HG02970 (cell line): ENCODE measurements at regions not wholly inside any gene's neighbourhood (a gene's known extent, or its start where the extent isn't known, plus 50 kb on each side); places are given as distances from the start of the nearest gene placed in this dataset.
"Not testable (repeated sequence)": the region's sequence is repeated elsewhere in the genome, so short reads cannot be mapped to it uniquely, and the experiment has no call there.

Experiments used
- ATAC-seq: cut with Tn5 transposase; IDR thresholded peaks from one replicate; pipeline ENCODE4 v1.9.1; 2021; ENCODE audit warnings: mild to moderate bottlenecking, moderate library complexity, moderate number of reproducible peaks; ENCODE audit not compliant: unreplicated experiment, low FRiP score

DNA sequence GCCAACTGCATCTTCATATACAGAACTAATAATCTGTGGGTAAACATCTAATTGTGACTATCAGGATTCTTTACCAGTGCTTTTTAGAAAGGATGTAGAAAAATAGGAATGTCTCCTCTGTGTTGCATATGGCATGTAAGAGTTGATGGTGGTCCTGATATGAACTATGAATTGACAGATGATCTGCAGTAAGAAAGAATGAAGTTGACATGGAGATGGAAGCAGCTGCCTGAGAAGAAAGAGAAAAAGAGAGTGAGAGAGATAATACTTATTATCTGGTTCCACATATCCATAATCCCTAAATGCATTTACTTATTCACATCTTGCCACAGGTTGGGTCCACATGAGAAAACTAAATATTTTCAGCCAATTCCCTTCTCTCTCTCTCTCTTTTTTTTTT, 1022.9 kb downstream of the SLC6A15 start:
- ATAC-seq, result no peak

DNA sequence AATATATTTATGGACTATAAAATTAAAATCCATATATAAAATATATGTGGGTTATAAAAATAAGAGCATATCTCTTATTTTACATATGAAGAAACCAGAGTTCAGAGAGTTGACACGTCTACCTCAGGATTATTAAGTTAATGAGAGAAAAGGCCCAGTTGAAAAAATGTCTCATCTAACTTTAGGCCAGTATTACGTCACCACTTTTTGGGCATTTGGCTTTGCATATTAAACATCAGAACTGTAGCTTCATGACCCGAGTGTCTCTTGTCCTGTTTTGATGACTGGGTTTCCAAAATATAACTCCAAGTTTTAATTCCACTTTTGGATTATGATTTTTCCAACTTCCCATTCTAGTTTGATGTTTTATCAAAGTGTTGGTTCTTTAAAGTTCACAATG, 1026.1 kb downstream of the SLC6A15 start:
- ATAC-seq, result no peak

GRCh38 chr12:83870921-83871599, 1041.5 kb downstream of the SLC6A15 start:
- not testable (repeated sequence) for ATAC-seq

DNA sequence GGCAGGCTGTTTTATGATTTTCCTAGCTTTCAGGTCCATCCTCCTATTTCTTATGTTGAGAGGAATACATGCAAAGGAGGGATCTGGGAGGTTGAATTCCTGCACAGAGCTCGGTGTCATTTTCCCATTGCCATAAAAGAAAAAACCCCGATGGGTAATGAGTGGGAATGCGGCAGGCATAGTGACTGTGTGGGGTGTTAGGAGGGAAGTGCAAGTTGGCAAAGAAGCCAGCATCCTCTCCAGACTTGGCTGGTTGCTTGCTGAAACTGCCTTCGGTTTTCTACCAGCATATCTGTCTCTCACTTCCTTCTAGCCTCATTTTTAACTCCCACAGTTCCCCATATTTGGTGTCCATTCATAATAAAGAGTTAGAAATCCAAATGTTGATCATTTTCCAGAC, 1046.1 kb downstream of the SLC6A15 start:
- no peak for ATAC-seq

DNA sequence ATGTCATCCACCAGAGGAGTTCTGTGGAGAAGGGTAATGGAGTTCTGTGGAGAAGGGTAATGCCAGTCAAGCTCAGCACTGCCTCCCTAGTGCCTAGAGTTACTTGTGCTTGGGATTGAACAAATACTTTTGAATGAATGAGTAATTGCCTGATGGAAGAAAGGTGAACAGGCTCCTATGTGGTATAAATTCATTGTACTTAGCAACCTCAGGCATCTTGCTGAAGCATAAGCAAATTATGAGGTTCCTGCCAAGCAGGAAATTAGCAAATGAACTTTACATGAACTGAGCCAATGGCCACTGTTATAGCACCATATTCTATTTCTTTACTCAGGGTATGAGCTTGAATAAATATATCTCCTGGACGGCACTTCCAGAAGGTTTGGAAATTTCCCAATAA, 1047.2 kb downstream of the SLC6A15 start:
- ATAC-seq, result no peak

DNA sequence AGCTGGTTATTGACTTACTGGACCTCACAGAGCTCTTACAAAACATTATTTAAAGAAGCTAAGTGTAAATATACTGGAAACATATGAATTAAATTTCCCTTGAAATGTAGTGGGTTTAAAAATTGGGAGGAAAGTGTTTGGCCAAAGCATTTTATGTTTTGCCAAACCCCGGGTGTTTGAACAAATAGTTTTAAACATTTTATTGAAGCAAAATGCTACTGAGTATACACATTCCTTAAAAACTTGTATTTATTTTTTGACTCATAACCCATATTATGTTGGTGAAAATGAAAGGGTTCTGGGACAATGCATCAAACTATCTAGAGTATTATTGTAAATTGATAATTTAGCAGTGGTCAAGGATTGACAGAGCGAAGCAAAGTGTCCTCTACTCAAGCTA, 1048.5 kb downstream of the SLC6A15 start:
- ATAC-seq, result no peak

- ATAC-seq, result no peak
Measured at GRCh38 chr12:83859021-83859420, 1053.6 kb downstream of the SLC6A15 start.

GRCh38 chr12:83856803-83857202, 1055.8 kb downstream of the SLC6A15 start:
- no peak for ATAC-seq

- ATAC-seq, result no peak
Measured at GRCh38 chr12:83850531-83850930, 1062.1 kb downstream of the SLC6A15 start.

DNA sequence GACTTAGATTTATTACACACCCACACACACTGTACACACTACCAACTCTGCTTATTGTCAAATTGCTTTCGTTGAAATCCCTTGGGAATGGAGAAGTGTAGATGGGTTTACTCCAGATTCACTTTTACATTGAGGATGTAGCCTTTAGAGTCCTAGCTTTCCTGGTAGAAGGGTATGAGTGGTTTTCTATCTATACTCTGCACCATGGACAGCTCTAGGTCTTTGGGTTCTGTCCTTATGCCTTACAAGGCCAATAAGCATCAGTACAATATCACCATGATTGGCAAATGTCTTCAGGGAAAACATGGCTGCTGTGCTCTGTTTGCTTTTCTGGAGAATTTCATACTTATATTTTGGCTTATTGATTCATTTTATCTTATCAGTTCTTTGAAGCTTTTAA, 1063.9 kb downstream of the SLC6A15 start:
- no peak for ATAC-seq

- ATAC-seq, result no peak
Measured at GRCh38 chr12:83843541-83843940, 1069.1 kb downstream of the SLC6A15 start.

- no peak for ATAC-seq
Measured at GRCh38 chr12:83841620-83842019, 1071.0 kb downstream of the SLC6A15 start.

DNA sequence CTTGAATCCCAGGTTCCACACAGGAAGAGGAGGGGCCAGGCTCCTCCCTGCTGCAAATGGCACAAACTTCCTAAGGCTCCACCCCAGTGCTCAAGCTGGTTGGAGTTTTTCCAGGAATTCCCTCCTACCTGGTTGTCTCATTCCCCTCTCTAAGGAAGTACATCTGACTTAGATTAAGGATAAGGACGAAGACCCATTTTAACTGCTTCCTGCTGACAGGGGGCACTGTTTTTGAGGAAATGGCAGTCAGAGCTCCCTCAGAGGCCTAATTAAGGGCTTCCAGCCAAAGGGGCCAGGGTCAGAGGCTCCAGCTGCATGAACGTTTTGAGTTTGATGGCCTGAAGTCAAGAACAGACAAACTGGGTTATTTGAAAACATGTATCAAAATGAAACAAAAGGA, 1084.7 kb downstream of the SLC6A15 start:
- no peak for ATAC-seq

DNA sequence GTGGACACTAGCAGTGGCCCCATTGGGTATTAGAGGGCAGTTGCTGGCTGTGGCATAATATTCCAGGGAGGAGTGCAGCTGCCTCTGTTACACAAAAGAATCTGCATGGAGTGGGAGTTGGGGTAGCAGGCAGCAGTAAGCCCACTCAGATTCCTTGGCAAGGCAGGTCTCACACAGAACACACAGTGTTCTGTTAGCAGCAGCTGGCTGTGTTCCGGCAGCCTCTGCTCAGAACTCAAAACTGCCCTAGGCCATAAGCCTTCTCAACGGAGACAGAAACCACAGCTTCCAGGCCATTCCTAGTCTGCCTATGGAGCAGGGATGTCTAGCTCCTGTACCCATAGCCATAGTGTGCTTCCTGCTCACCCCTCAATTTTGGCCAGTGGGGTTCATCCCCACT, 1085.4 kb downstream of the SLC6A15 start:
- ATAC-seq, result no peak

DNA sequence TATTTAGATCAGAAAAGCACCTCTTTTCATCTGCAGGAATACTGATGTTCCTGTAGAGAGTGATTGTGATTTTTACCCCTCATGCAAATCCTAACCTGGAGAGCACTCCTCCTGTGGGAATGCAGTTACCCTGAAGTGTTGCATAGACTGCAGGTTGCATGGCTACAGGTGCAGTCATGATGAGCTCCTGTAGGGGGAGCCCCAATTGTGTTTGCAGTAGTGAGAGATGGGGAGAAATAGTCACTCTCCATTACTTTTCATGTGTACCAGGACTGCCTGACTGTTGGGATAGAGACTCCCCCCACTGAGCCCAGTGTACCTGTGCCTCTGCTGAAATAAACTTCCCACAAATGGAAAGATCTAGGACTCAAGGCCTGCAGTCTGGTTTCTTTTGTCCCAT, 1086.5 kb downstream of the SLC6A15 start:
- peak; percentile 60 for ATAC-seq

DNA sequence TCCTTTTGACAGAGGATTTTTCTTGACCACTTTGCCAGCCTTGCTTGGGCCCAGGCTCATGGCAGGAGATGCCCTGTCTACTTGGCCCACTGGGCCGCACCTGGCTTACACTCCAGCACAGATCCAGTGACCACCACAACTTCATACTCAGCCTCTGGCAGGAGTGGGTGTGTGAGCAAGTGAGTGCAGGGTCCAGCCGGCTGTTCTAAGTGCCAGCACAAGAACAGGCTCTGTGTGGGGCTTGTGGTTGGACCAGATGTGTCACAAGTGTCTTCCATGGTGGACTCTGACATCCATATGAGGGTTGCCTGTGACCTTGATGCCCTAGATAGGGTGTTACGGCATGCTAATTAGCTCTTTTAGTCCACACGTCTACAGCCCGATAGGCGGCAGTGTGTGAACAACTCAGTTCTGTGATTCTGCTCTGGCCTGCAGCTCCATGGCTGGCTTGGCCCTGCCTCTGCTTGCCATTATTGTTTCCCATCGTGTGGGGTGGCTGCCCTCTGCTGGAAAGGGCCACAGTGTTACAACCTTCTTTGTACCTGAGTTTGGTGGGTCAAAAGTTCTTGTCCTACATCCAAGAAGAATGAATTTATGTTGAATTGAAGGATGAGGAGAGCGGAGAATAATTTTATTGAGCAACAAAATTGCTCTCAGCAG, 1089.1 kb downstream of the SLC6A15 start:
- peak; percentile 86 for ATAC-seq

- ATAC-seq, result no peak
Measured at GRCh38 chr12:83821967-83822366, 1090.6 kb downstream of the SLC6A15 start.

DNA sequence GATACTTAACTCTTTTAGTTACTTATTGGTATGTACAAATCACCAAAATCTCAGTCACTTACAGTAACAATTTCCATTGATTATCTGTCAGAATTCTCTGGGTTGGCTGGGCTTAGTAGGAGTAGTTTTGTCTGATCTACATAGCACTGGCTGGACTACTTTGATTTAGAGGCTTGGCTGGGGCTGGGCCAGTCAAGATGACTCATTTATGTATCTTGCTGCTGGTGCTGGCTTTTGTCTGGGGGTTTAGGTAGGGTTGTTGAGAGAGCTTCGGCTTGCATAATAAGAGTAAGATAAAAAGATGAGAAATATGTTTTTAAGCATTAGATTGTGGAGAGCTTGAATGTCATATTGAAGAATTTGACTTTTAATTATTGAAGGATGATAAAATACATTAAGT, 1093.7 kb downstream of the SLC6A15 start:
- no peak for ATAC-seq

DNA sequence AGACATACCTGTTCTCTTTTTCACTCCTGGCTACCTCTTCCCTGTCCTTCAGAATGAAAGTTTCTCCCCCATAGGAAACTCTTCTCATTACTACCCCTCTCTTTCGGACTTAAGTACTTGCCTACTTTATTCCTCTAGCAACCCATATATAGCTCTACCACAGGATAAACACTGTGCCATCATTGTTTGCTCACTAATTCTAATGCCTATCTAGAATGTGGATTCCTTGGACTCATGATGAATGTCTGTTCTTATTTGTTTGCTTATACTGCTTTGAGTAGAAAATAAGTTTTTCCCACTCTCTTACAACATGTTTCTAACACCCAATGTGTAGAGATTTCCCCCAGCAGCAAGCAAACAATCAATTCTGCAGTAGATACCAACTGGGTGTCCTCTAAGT, 1094.9 kb downstream of the SLC6A15 start:
- no peak for ATAC-seq

DNA sequence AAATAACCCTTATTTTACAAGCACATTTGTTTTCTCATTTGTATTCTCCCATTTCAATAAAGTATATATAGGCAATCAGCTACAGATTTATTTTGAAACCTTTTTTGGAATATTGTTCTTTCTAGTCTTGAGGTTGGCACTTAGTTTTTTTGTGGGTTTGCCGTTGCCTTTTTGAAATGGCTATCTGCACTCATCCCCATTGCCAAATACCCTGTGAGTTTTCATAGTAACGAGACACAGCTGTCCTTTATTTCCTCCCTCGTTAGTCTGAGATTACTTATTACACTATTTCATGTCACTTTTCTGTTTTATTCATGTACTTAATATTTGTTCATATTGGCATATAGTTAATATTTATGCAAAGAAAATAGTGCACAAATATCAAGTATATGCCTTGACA, 1104.0 kb downstream of the SLC6A15 start:
- no peak for ATAC-seq

DNA sequence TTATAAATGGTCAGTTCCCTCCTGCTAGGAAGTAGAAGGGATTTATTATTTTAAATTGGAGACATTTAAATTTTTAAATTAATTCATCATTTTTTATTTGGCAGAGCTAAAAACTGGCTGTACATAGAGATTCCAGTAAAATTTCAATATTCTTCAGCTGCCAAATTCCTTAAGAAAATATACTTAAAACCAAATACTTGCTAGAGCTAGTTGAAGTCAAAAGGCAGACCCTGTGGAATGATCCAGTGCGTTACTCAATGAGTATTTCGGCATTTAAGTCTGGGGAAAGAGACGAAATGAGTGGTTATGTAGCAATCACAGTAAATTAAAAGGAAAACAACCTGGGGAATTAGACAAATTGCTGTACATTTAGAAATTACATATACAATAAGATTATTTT, 1104.7 kb downstream of the SLC6A15 start:
- no peak for ATAC-seq

GRCh38 chr12:83805873-83806272, 1106.7 kb downstream of the SLC6A15 start:
- no peak for ATAC-seq
